Liver (tissue), 3 donors: ENCODE measurements at regions not wholly inside any gene's neighbourhood (a gene's known extent, or its start where the extent isn't known, plus 50 kb on each side); places are given as distances from the start of the nearest gene placed in this dataset.

Experiments
- ATF3 ChIP-seq: IDR thresholded peaks from 2 replicates; pipeline ENCODE4 v1.6.1; 2016; ENCODE audit warnings: antibody characterized with exemption
- CTCF ChIP-seq: fragments of 150-350 bp; IDR thresholded peaks from 2 replicates; pipeline ENCODE4 v1.5.1; 2017; ENCODE audit warnings: improper control_type of control experiment, low read depth, low read length; ENCODE audit not compliant: missing input control
- GABPA ChIP-seq, 2 donors: IDR thresholded peaks in 1 of 2; conservative IDR thresholded peaks in 1 of 2; 2 replicates each; pipeline ENCODE4 v1.6.1; 2016; ENCODE audit warnings: antibody characterized with exemption in 2 of 2, mild to moderate bottlenecking in 1 of 2, moderate library complexity in 1 of 2
- HNF4A ChIP-seq, 2 donors: conservative IDR thresholded peaks; 2 replicates each; pipeline ENCODE4 v1.6.1; 2016; ENCODE audit warnings: antibody characterized with exemption in 2 of 2, mild to moderate bottlenecking in 2 of 2
- JUND ChIP-seq, 2 donors: IDR thresholded peaks; 2 replicates each; pipeline ENCODE4 v1.6.1; 2016; ENCODE audit warnings: antibody characterized with exemption in 2 of 2
- MAX ChIP-seq: IDR thresholded peaks from 2 replicates; pipeline ENCODE4 v1.6.1; 2016; ENCODE audit warnings: antibody characterized with exemption
- RAD21 ChIP-seq, 2 donors: IDR thresholded peaks; 2 replicates each; pipeline ENCODE4 v1.6.1; 2016; ENCODE audit warnings: antibody characterized with exemption in 2 of 2, mild to moderate bottlenecking in 2 of 2
- REST ChIP-seq: IDR thresholded peaks from 2 replicates; pipeline ENCODE4 v1.6.1; 2016; ENCODE audit warnings: antibody characterized with exemption, mild to moderate bottlenecking
- SP1 ChIP-seq: IDR thresholded peaks from 2 replicates; pipeline ENCODE4 v1.6.1; 2018; ENCODE audit warnings: antibody characterized with exemption, mild to moderate bottlenecking
- TAF1 ChIP-seq: conservative IDR thresholded peaks from 2 replicates; pipeline ENCODE4 v1.6.1; 2016; ENCODE audit warnings: antibody characterized with exemption, mild to moderate bottlenecking
- YY1 ChIP-seq: IDR thresholded peaks from 2 replicates; pipeline ENCODE4 v1.6.1; 2016; ENCODE audit warnings: antibody characterized with exemption, mild to moderate bottlenecking
- ZBTB33 ChIP-seq: IDR thresholded peaks from 2 replicates; pipeline ENCODE4 v1.6.1; 2016; ENCODE audit warnings: antibody characterized with exemption
- donor health status: healthy.
- donor health status: healthy.

- TF ChIP-seq CTCF (no peak), GABPA (IDR thresholded peaks at IDR 0.05 in 1 of 2, conservative IDR thresholded peaks at IDR 0.05 in 1 of 2) (no peak), ATF3 (no peak), REST (no peak), TAF1 (no peak), YY1 (no peak), JUND (IDR thresholded peaks at IDR 0.05) (no peak), HNF4A (conservative IDR thresholded peaks at IDR 0.05) (no peak), MAX (no peak), RAD21 (IDR thresholded peaks at IDR 0.05) (no peak), ZBTB33 (no peak), SP1 (no peak)
Observed at GRCh38 chr1:170221495-170221894, 75.7 kb downstream of the NTMT2 start.
